CD14-positive monocyte (primary cell): ENCODE measurements at regions not wholly inside any gene's neighbourhood (a gene's known extent, or its start where the extent isn't known, plus 50 kb on each side); places are given as distances from the start of the nearest gene placed in this dataset.

Experiments used
- DNase-seq, 3 donors: peaks; one replicate each; pipeline ENCODE4 v3.0.0-alpha.2; 2011 to 2022
- H2AFZ ChIP-seq: 2 replicates; pipeline ENCODE4 v1.6.0; 2012; ENCODE audit warnings: mild to moderate bottlenecking, low read depth, low read length, inconsistent platforms; ENCODE audit not compliant: insufficient read depth, poor library complexity, severe bottlenecking
- H3K27ac ChIP-seq, 2 donors: 1 replicate in 1 of 2; 2 replicates in 1 of 2; pipeline ENCODE4 v1.5.1; 2012 to 2013; ENCODE audit warnings: low read length in 2 of 2, control low read depth in 1 of 2, inconsistent platforms in 1 of 2, low read depth in 1 of 2, mild to moderate bottlenecking in 1 of 2
- H3K27me3 ChIP-seq, 2 donors: one replicate each; pipeline versions ENCODE4 v1.6.0 to v1.6.1; 2011 to 2013; ENCODE audit warnings: low read length in 2 of 2; ENCODE audit not compliant: control insufficient read depth in 2 of 2, insufficient read depth in 2 of 2
- H3K36me3 ChIP-seq, 2 donors: replicated peaks in 1 of 2; 1 replicate in 1 of 2; 2 replicates in 1 of 2; pipeline versions ENCODE4 v1.5.1 to v1.6.1; 2012 to 2013; ENCODE audit warnings: low read length in 2 of 2, control low read depth in 1 of 2, inconsistent platforms in 1 of 2, mild to moderate bottlenecking in 1 of 2; ENCODE audit not compliant: insufficient read depth in 2 of 2, control insufficient read depth in 1 of 2
- H3K4me1 ChIP-seq, 2 donors: 1 replicate in 1 of 2; 2 replicates in 1 of 2; pipeline versions ENCODE4 v1.5.1 to v1.6.1; 2012 to 2013; ENCODE audit warnings: low read length in 2 of 2, control low read depth in 1 of 2, inconsistent platforms in 1 of 2, mild to moderate bottlenecking in 1 of 2, moderate library complexity in 1 of 2; ENCODE audit not compliant: insufficient read depth in 2 of 2, control insufficient read depth in 1 of 2
- H3K4me2 ChIP-seq: replicated peaks from 2 replicates; pipeline ENCODE3; 2012; ENCODE audit warnings: low read length, moderate library complexity, mild to moderate bottlenecking; ENCODE audit not compliant: poor library complexity, severe bottlenecking; ENCODE audit errors: extremely low read depth
- H3K4me3 ChIP-seq, 3 experiments: fragments of 200-600 bp in 1 of 3; sonication (generic) in 1 of 3; replicated peaks in 1 of 3; 1 replicate in 2 of 3; 2 replicates in 1 of 3; pipeline ENCODE4 v1.5.1; 2011 to 2013; ENCODE audit warnings: low read length in 3 of 3, mild to moderate bottlenecking in 3 of 3, control low read depth in 2 of 3, low read depth in 2 of 3, inconsistent platforms in 1 of 3, moderate library complexity in 1 of 3
- H3K79me2 ChIP-seq: 2 replicates; pipeline ENCODE4 v1.6.0; 2012; ENCODE audit warnings: mild to moderate bottlenecking, control low read depth, inconsistent platforms, low read length, moderate library complexity; ENCODE audit not compliant: insufficient read depth
- H3K9ac ChIP-seq: 2 replicates; pipeline ENCODE4 v1.6.0; 2017; ENCODE audit warnings: low read length, mild to moderate bottlenecking; ENCODE audit not compliant: insufficient read depth, poor library complexity, severe bottlenecking
- H3K9me3 ChIP-seq, 2 donors: replicated peaks in 1 of 2; 1 replicate in 1 of 2; 2 replicates in 1 of 2; pipeline versions ENCODE4 v1.5.1 to v1.6.1; 2012 to 2013; ENCODE audit warnings: low read length in 2 of 2, control low read depth in 1 of 2; ENCODE audit not compliant: control insufficient read depth in 1 of 2, insufficient read depth in 1 of 2
- H4K20me1 ChIP-seq: 2 replicates; pipeline ENCODE4 v1.6.0; 2012; ENCODE audit warnings: mild to moderate bottlenecking, low read length, control low read depth, moderate library complexity; ENCODE audit not compliant: insufficient read depth
- H3K27ac Mint-ChIP-seq, 7 donors: one replicate each; pipeline ENCODE4 v1.8.0; 2020; ENCODE audit warnings: mild to moderate bottlenecking in 7 of 7, mixed read lengths in 7 of 7, moderate library complexity in 6 of 7, inconsistent platforms in 2 of 7
- H3K27me3 Mint-ChIP-seq, 3 donors: one replicate each; pipeline ENCODE4 v1.8.0; 2021 to 2022; ENCODE audit warnings: low read depth in 3 of 3, mild to moderate bottlenecking in 3 of 3, mixed read lengths in 3 of 3, moderate library complexity in 3 of 3, inconsistent platforms in 1 of 3
- H3K36me3 Mint-ChIP-seq, 2 donors: one replicate each; pipeline ENCODE4 v1.8.0; 2020; ENCODE audit warnings: mixed read lengths in 2 of 2, inconsistent platforms in 1 of 2, mild to moderate bottlenecking in 1 of 2
- H3K4me1 Mint-ChIP-seq: one replicate; pipeline ENCODE4 v1.8.0; 2020; ENCODE audit warnings: mild to moderate bottlenecking, mixed read lengths
- H3K4me3 Mint-ChIP-seq, 2 donors: one replicate each; pipeline ENCODE4 v1.8.0; 2020; ENCODE audit warnings: mild to moderate bottlenecking in 2 of 2, mixed read lengths in 2 of 2, moderate library complexity in 1 of 2
- H3K9me3 Mint-ChIP-seq, 7 donors: one replicate each; pipeline ENCODE4 v1.8.0; 2020 to 2022; ENCODE audit warnings: mixed read lengths in 7 of 7, mild to moderate bottlenecking in 6 of 7, moderate library complexity in 6 of 7, inconsistent platforms in 2 of 7
- CTCF ChIP-seq: fragments of 200-600 bp; IDR thresholded peaks from one replicate; pipeline ENCODE4 v1.8.0; 2022; ENCODE audit warnings: antibody characterized with exemption, mild to moderate bottlenecking
- WGBS: methylation state at CpG from one replicate; pipeline ENCODE4 v1.1.5; 2013; ENCODE audit warnings: missing lambda C conversion rate; ENCODE audit not compliant: insufficient coverage; 5-methylcytosine and 5-hydroxymethylcytosine counted together
- intact Hi-C, 2 donors: fragments of 100-400 bp; cut with micrococcal nuclease; formaldehyde crosslinking; loops; one replicate each; pipeline versions ENCODE4 v1.15.0 to v1.15.1; 2023

- intact Hi-C loops: no loop called here
- no peaks in the 10 kb centered on the region for H3K4me1 Mint-ChIP-seq
Observed at GRCh38 chr6:106882138-106882537, 92.4 kb downstream of the CD24 start.

DNA sequence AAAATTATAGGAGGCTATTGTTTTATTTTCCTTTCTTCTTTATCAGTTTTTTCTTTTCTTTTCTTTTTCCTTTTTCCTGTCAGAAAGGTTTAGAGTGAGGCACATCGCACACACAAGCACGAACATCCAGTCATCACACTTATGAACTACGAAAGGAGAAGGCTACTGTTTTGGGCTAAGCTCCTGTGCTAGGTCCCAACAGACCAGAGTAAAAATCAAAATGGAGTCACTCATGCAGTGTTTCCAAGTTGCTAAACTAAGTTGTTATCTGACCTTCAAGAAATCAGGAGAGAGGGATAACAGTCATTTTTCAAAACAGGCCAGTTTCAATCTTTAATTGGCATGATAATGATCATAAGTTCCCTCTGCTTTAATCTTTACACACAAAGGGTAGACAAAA is 93.6 kb downstream of the CD24 start:
- Histone ChIP-seq H3K36me3 (no peaks in the 10 kb centered on the region), H3K4me1 (no peaks in the 10 kb centered on the region), H2AFZ (no peak overlapping the region), H3K27me3 (no peaks in the 10 kb centered on the region), H3K9ac (no peak overlapping the region), H3K4me2 (no peak overlapping the region), H4K20me1 (no peaks in the 10 kb centered on the region), H3K4me3 (no peak overlapping the region), H3K79me2 (no peaks in the 10 kb centered on the region), H3K27ac (no peak overlapping the region), H3K9me3 (peaks cover 0 to 1% of the 10 kb centered on the region in 2 donors)
- no peak for TF ChIP-seq CTCF
- Mint-ChIP-seq H3K4me1 (no peaks in the 10 kb centered on the region), H3K9me3 (peaks cover 0 to 9% (median 2%) of the 10 kb centered on the region in 7 donors), H3K27me3 (peaks cover 2 to 6% (median 4%) of the 10 kb centered on the region in 3 donors), H3K27ac (no peak overlapping the region), H3K4me3 (no peak overlapping the region), H3K36me3 (no peaks in the 10 kb centered on the region)
- no peak for DNase-seq
- WGBS: no CpG with 5 or more reads among the region's 3 CpGs
- intact Hi-C loops: no loop called here

More at GRCh38 chr6:106882138-106882537, 92.4 kb downstream of the CD24 start:
- no peak for TF ChIP-seq CTCF
- Mint-ChIP-seq H3K27ac (no peak overlapping the region), H3K36me3 (no peaks in the 10 kb centered on the region), H3K9me3 (peaks cover 0 to 3% (median 0%) of the 10 kb centered on the region in 7 donors), H3K4me3 (no peak overlapping the region), H3K27me3 (peaks cover 2 to 10% (median 4%) of the 10 kb centered on the region in 3 donors)
- no peaks in the 10 kb centered on the region for H4K20me1 ChIP-seq
- H3K79me2 ChIP-seq: no peaks in the 10 kb centered on the region
- H3K27ac ChIP-seq: no peak overlapping the region
- H3K4me1 ChIP-seq: no peaks in the 10 kb centered on the region
- H3K4me2 ChIP-seq: no peak overlapping the region
- H3K27me3 ChIP-seq: no peaks in the 10 kb centered on the region
- H2AFZ ChIP-seq: no peak overlapping the region
- no peaks in the 10 kb centered on the region for H3K9me3 ChIP-seq
- DNase-seq: no peak
- no peak overlapping the region for H3K9ac ChIP-seq
- no peaks in the 10 kb centered on the region for H3K36me3 ChIP-seq
- no peak overlapping the region for H3K4me3 ChIP-seq
